ENCODE measurements at regions not wholly inside any gene's neighbourhood (a gene's known extent, or its start where the extent isn't known, plus 50 kb on each side); places are given as distances from the start of the nearest gene placed in this dataset. TPM values are rescaled to one million over a fixed set of nuclear protein-coding genes. Genes with fewer than 3 reads are reported as not detected.

Small RNAs in the stretch of these regions (small RNA-seq; reads per million reads assigned to genes)
- not detected for gene AC087258.2
